ENCODE measurements at regions not wholly inside any gene's neighbourhood (a gene's known extent, or its start where the extent isn't known, plus 50 kb on each side); places are given as distances from the start of the nearest gene placed in this dataset.

- Histone ChIP-seq H3K27me3 (ENCODE audit: low read depth, low read length) (no peaks in the 10 kb centered on the region), H3K27ac (ENCODE audit: low read length) (no peak overlapping the region), H3K9me3 (ENCODE audit: control insufficient read depth in 1 of 2, low read length in 2 of 2) (no peaks in the 10 kb centered on the region), H3K4me3 (ENCODE audit: low read depth in 1 of 2, low read length in 2 of 2) (no peak overlapping the region), H3K4me1 (ENCODE audit: control insufficient read depth in 1 of 2, insufficient read depth in 2 of 2, low read length in 2 of 2) (no peaks in the 10 kb centered on the region), H3K36me3 (ENCODE audit: control insufficient read depth in 1 of 2, insufficient read depth in 2 of 2, low read length in 2 of 2) (no peaks in the 10 kb centered on the region)
Observed at GRCh38 chr14:82889701-82890100, 1356.0 kb upstream of the SEL1L start.

- Histone ChIP-seq H3K4me1 (ENCODE audit: control insufficient read depth in 1 of 2, insufficient read depth in 2 of 2, low read length in 2 of 2) (no peaks in the 10 kb centered on the region), H3K9me3 (ENCODE audit: control insufficient read depth in 1 of 2, low read length in 2 of 2) (no peaks in the 10 kb centered on the region), H3K4me3 (ENCODE audit: low read depth in 1 of 2, low read length in 2 of 2) (no peak overlapping the region), H3K27me3 (ENCODE audit: low read depth, low read length) (no peaks in the 10 kb centered on the region), H3K27ac (ENCODE audit: low read length) (no peak overlapping the region), H3K36me3 (ENCODE audit: control insufficient read depth in 1 of 2, insufficient read depth in 2 of 2, low read length in 2 of 2) (no peaks in the 10 kb centered on the region)
Observed at GRCh38 chr14:82896476-82896875, 1362.8 kb upstream of the SEL1L start.

GRCh38 chr14:82897469-82898308, 1364.0 kb upstream of the SEL1L start:
- no peaks in the 10 kb centered on the region for H3K27me3 ChIP-seq (ENCODE audit: low read depth, low read length)
- no peaks in the 10 kb centered on the region for H3K4me1 ChIP-seq (ENCODE audit: control insufficient read depth in 1 of 2, insufficient read depth in 2 of 2, low read length in 2 of 2)
- H3K27ac ChIP-seq (ENCODE audit: low read length), result no peak overlapping the region
- H3K9me3 ChIP-seq (ENCODE audit: control insufficient read depth in 1 of 2, low read length in 2 of 2), result no peaks in the 10 kb centered on the region
- H3K4me3 ChIP-seq (ENCODE audit: low read depth in 1 of 2, low read length in 2 of 2), result no peak overlapping the region
- H3K36me3 ChIP-seq (ENCODE audit: control insufficient read depth in 1 of 2, insufficient read depth in 2 of 2, low read length in 2 of 2), result no peaks in the 10 kb centered on the region

- Histone ChIP-seq H3K4me3 (ENCODE audit: low read depth in 1 of 2, low read length in 2 of 2) (no peak overlapping the region), H3K27ac (ENCODE audit: low read length) (no peak overlapping the region), H3K36me3 (ENCODE audit: control insufficient read depth in 1 of 2, insufficient read depth in 2 of 2, low read length in 2 of 2) (no peaks in the 10 kb centered on the region), H3K9me3 (ENCODE audit: control insufficient read depth in 1 of 2, low read length in 2 of 2) (no peaks in the 10 kb centered on the region), H3K4me1 (ENCODE audit: control insufficient read depth in 1 of 2, insufficient read depth in 2 of 2, low read length in 2 of 2) (no peaks in the 10 kb centered on the region), H3K27me3 (ENCODE audit: low read depth, low read length) (no peaks in the 10 kb centered on the region)
Observed at GRCh38 chr14:82905762-82906161, 1372.1 kb upstream of the SEL1L start.

GRCh38 chr14:82911930-82912329, 1378.3 kb upstream of the SEL1L start:
- no peaks in the 10 kb centered on the region for H3K4me1 ChIP-seq (ENCODE audit: control insufficient read depth in 1 of 2, insufficient read depth in 2 of 2, low read length in 2 of 2)
- H3K27ac ChIP-seq (ENCODE audit: low read length), result no peak overlapping the region
- no peaks in the 10 kb centered on the region for H3K27me3 ChIP-seq (ENCODE audit: low read depth, low read length)
- no peaks in the 10 kb centered on the region for H3K9me3 ChIP-seq (ENCODE audit: control insufficient read depth in 1 of 2, low read length in 2 of 2)
- H3K4me3 ChIP-seq (ENCODE audit: low read depth in 1 of 2, low read length in 2 of 2), result no peak overlapping the region
- no peaks in the 10 kb centered on the region for H3K36me3 ChIP-seq (ENCODE audit: control insufficient read depth in 1 of 2, insufficient read depth in 2 of 2, low read length in 2 of 2)

GRCh38 chr14:82913396-82913795, 1379.7 kb upstream of the SEL1L start:
- no peaks in the 10 kb centered on the region for H3K4me1 ChIP-seq (ENCODE audit: control insufficient read depth in 1 of 2, insufficient read depth in 2 of 2, low read length in 2 of 2)

GRCh38 chr14:82915381-82915780, 1381.7 kb upstream of the SEL1L start:
- no peak overlapping the region for H3K4me3 ChIP-seq (ENCODE audit: low read depth in 1 of 2, low read length in 2 of 2)
- H3K9me3 ChIP-seq (ENCODE audit: control insufficient read depth in 1 of 2, low read length in 2 of 2), result no peaks in the 10 kb centered on the region
- no peak overlapping the region for H3K27ac ChIP-seq (ENCODE audit: low read length)
- H3K36me3 ChIP-seq (ENCODE audit: control insufficient read depth in 1 of 2, insufficient read depth in 2 of 2, low read length in 2 of 2), result no peaks in the 10 kb centered on the region
- no peaks in the 10 kb centered on the region for H3K27me3 ChIP-seq (ENCODE audit: low read depth, low read length)
- no peaks in the 10 kb centered on the region for H3K4me1 ChIP-seq (ENCODE audit: control insufficient read depth in 1 of 2, insufficient read depth in 2 of 2, low read length in 2 of 2)

More at GRCh38 chr14:82913396-82913795, 1379.7 kb upstream of the SEL1L start:
- Histone ChIP-seq H3K9me3 (ENCODE audit: control insufficient read depth in 1 of 2, low read length in 2 of 2) (no peaks in the 10 kb centered on the region), H3K4me3 (ENCODE audit: low read depth in 1 of 2, low read length in 2 of 2) (no peak overlapping the region), H3K27ac (ENCODE audit: low read length) (no peak overlapping the region), H3K27me3 (ENCODE audit: low read depth, low read length) (no peaks in the 10 kb centered on the region), H3K36me3 (ENCODE audit: control insufficient read depth in 1 of 2, insufficient read depth in 2 of 2, low read length in 2 of 2) (no peaks in the 10 kb centered on the region)

- no peaks in the 10 kb centered on the region for H3K4me1 ChIP-seq (ENCODE audit: control insufficient read depth in 1 of 2, insufficient read depth in 2 of 2, low read length in 2 of 2)
- H3K9me3 ChIP-seq (ENCODE audit: control insufficient read depth in 1 of 2, low read length in 2 of 2), result no peaks in the 10 kb centered on the region
- H3K27ac ChIP-seq (ENCODE audit: low read length), result no peak overlapping the region
- no peak overlapping the region for H3K4me3 ChIP-seq (ENCODE audit: low read depth in 1 of 2, low read length in 2 of 2)
- H3K27me3 ChIP-seq (ENCODE audit: low read depth, low read length), result no peaks in the 10 kb centered on the region
- no peaks in the 10 kb centered on the region for H3K36me3 ChIP-seq (ENCODE audit: control insufficient read depth in 1 of 2, insufficient read depth in 2 of 2, low read length in 2 of 2)
Observed at GRCh38 chr14:82935691-82936090, 1402.0 kb upstream of the SEL1L start.

GRCh38 chr14:82951171-82951570, 1417.5 kb upstream of the SEL1L start:
- no peak overlapping the region for H3K27ac ChIP-seq (ENCODE audit: low read length)
- H3K36me3 ChIP-seq (ENCODE audit: control insufficient read depth in 1 of 2, insufficient read depth in 2 of 2, low read length in 2 of 2), result no peaks in the 10 kb centered on the region
- H3K9me3 ChIP-seq (ENCODE audit: control insufficient read depth in 1 of 2, low read length in 2 of 2), result no peaks in the 10 kb centered on the region
- no peak overlapping the region for H3K4me3 ChIP-seq (ENCODE audit: low read depth in 1 of 2, low read length in 2 of 2)
- no peaks in the 10 kb centered on the region for H3K4me1 ChIP-seq (ENCODE audit: control insufficient read depth in 1 of 2, insufficient read depth in 2 of 2, low read length in 2 of 2)
- no peaks in the 10 kb centered on the region for H3K27me3 ChIP-seq (ENCODE audit: low read depth, low read length)

GRCh38 chr14:82963756-82964155, 1430.1 kb upstream of the SEL1L start:
- H3K36me3 ChIP-seq (ENCODE audit: control insufficient read depth in 1 of 2, insufficient read depth in 2 of 2, low read length in 2 of 2), result no peaks in the 10 kb centered on the region
- H3K27me3 ChIP-seq (ENCODE audit: low read depth, low read length), result no peaks in the 10 kb centered on the region
- no peak overlapping the region for H3K4me3 ChIP-seq (ENCODE audit: low read depth in 1 of 2, low read length in 2 of 2)
- no peaks in the 10 kb centered on the region for H3K4me1 ChIP-seq (ENCODE audit: control insufficient read depth in 1 of 2, insufficient read depth in 2 of 2, low read length in 2 of 2)
- no peaks in the 10 kb centered on the region for H3K9me3 ChIP-seq (ENCODE audit: control insufficient read depth in 1 of 2, low read length in 2 of 2)
- H3K27ac ChIP-seq (ENCODE audit: low read length), result no peak overlapping the region

GRCh38 chr14:82987502-82988124, 1454.0 kb upstream of the SEL1L start:
- no peak overlapping the region for H3K27ac ChIP-seq (ENCODE audit: low read length)
- H3K27me3 ChIP-seq (ENCODE audit: low read depth, low read length), result no peaks in the 10 kb centered on the region
- H3K4me1 ChIP-seq (ENCODE audit: control insufficient read depth in 1 of 2, insufficient read depth in 2 of 2, low read length in 2 of 2), result no peaks in the 10 kb centered on the region
- no peaks in the 10 kb centered on the region for H3K9me3 ChIP-seq (ENCODE audit: control insufficient read depth in 1 of 2, low read length in 2 of 2)
- H3K36me3 ChIP-seq (ENCODE audit: control insufficient read depth in 1 of 2, insufficient read depth in 2 of 2, low read length in 2 of 2), result no peaks in the 10 kb centered on the region
- no peak overlapping the region for H3K4me3 ChIP-seq (ENCODE audit: low read depth in 1 of 2, low read length in 2 of 2)
